ENCODE measurements at regions not wholly inside any gene's neighbourhood (a gene's known extent, or its start where the extent isn't known, plus 50 kb on each side); places are given as distances from the start of the nearest gene placed in this dataset.

- TF ChIP-seq CTCF (IDR thresholded peaks at IDR 0.05; ENCODE audit: low read length) (no peak), EZH2 (IDR thresholded peaks at IDR 0.05; ENCODE audit: borderline replicate concordance, low read length) (no peak)
Measured at GRCh38 chr6:55968926-55969325, 93.5 kb upstream of the BMP5 start.
